NCI-H226 (cell line): ENCODE measurements at regions not wholly inside any gene's neighbourhood (a gene's known extent, or its start where the extent isn't known, plus 50 kb on each side); places are given as distances from the start of the nearest gene placed in this dataset.
"Not testable (repeated sequence)": the region's sequence is repeated elsewhere in the genome, so short reads cannot be mapped to it uniquely, and the experiment has no call there.

ENCODE experiments used
- DNase-seq: peaks from one replicate; pipeline ENCODE4 v3.0.0-alpha.2; 2015

- DNase-seq, result no peak
Observed at GRCh38 chr2:82137441-82137840, 1832.9 kb upstream of the LRRTM1 start.

GRCh38 chr2:82128051-82128450, 1823.5 kb upstream of the LRRTM1 start:
- no peak for DNase-seq

GRCh38 chr2:82124629-82125028, 1820.1 kb upstream of the LRRTM1 start:
- no peak for DNase-seq

GRCh38 chr2:82120654-82121053, 1816.1 kb upstream of the LRRTM1 start:
- DNase-seq, result no peak

- DNase-seq, result no peak
Observed at GRCh38 chr2:82120115-82120514, 1815.6 kb upstream of the LRRTM1 start.

- no peak for DNase-seq
Observed at GRCh38 chr2:82109418-82109817, 1804.9 kb upstream of the LRRTM1 start.

- DNase-seq, result no peak
Observed at GRCh38 chr2:82098617-82099016, 1794.1 kb upstream of the LRRTM1 start.

- no peak for DNase-seq
Observed at GRCh38 chr2:82089518-82089917, 1785.0 kb upstream of the LRRTM1 start.

GRCh38 chr2:82084679-82085392, 1780.3 kb upstream of the LRRTM1 start:
- no peak for DNase-seq

- no peak for DNase-seq
Observed at GRCh38 chr2:82075875-82076274, 1771.3 kb upstream of the LRRTM1 start.

GRCh38 chr2:82062463-82062862, 1757.9 kb upstream of the LRRTM1 start:
- DNase-seq, result no peak

GRCh38 chr2:82055846-82056245, 1751.3 kb upstream of the LRRTM1 start:
- DNase-seq, result no peak

GRCh38 chr2:82043867-82044266, 1739.3 kb upstream of the LRRTM1 start:
- DNase-seq, result no peak

- DNase-seq, result no peak
Observed at GRCh38 chr2:82027921-82028615, 1723.5 kb upstream of the LRRTM1 start.

GRCh38 chr2:82023710-82024109, 1719.2 kb upstream of the LRRTM1 start:
- DNase-seq, result no peak

- no peak for DNase-seq
Observed at GRCh38 chr2:82013641-82014040, 1709.1 kb upstream of the LRRTM1 start.

- DNase-seq, result no peak
Observed at GRCh38 chr2:82007071-82007664, 1702.6 kb upstream of the LRRTM1 start.

- not testable (repeated sequence) for DNase-seq
Observed at GRCh38 chr2:82005889-82006288, 1701.3 kb upstream of the LRRTM1 start.

- no peak for DNase-seq
Observed at GRCh38 chr2:82001614-82002013, 1697.1 kb upstream of the LRRTM1 start.

GRCh38 chr2:82000606-82001005, 1696.1 kb upstream of the LRRTM1 start:
- DNase-seq, result no peak

GRCh38 chr2:81996332-81996731, 1691.8 kb upstream of the LRRTM1 start:
- DNase-seq, result no peak

- no peak for DNase-seq
Observed at GRCh38 chr2:81991282-81991681, 1686.7 kb upstream of the LRRTM1 start.

GRCh38 chr2:81987370-81987769, 1682.8 kb upstream of the LRRTM1 start:
- no peak for DNase-seq

GRCh38 chr2:81984969-81985637, 1680.6 kb upstream of the LRRTM1 start:
- no peak for DNase-seq
